HL-60 (cell line): ENCODE measurements at regions not wholly inside any gene's neighbourhood (a gene's known extent, or its start where the extent isn't known, plus 50 kb on each side); places are given as distances from the start of the nearest gene placed in this dataset.

ENCODE experiments used
- DNase-seq, 2 experiments: peaks; one replicate each; pipeline ENCODE4 v3.0.0-alpha.2; 2010 to 2020; ENCODE audit warnings: low read depth in 1 of 2, low spot score in 1 of 2
- H3K27ac ChIP-seq: fragments of 250-450 bp; sonication (Bioruptor Pico); replicated peaks from 2 replicates; pipeline ENCODE4 v1.5.1; 2020; ENCODE audit warnings: mild to moderate bottlenecking, moderate library complexity
- H3K27me3 ChIP-seq: fragments of 250-450 bp; sonication (Bioruptor Pico); 2 replicates; pipeline ENCODE4 v1.5.1; 2021; ENCODE audit warnings: mild to moderate bottlenecking, moderate library complexity; ENCODE audit not compliant: insufficient read depth, poor library complexity, severe bottlenecking
- H3K4me3 ChIP-seq: replicated peaks from 2 replicates; pipeline ENCODE4 v1.5.1; 2011; ENCODE audit warnings: mild to moderate bottlenecking, control low read depth, low read length; ENCODE audit not compliant: insufficient read depth
- CTCF ChIP-seq: IDR thresholded peaks from one replicate; pipeline ENCODE4 v1.5.1; 2011; ENCODE audit warnings: low read length, control low read depth, inconsistent platforms; ENCODE audit not compliant: insufficient read depth
- GABPA ChIP-seq: IDR thresholded peaks from 2 replicates; pipeline ENCODE4 v1.6.1; 2012; ENCODE audit warnings: low read depth
- POLR2AphosphoS5 ChIP-seq: IDR thresholded peaks from 2 replicates; pipeline ENCODE4 v1.6.1; 2012; ENCODE audit warnings: low read depth
- REST ChIP-seq: IDR thresholded peaks from 2 replicates; pipeline ENCODE4 v1.6.1; 2012; ENCODE audit warnings: low read depth; ENCODE audit not compliant: insufficient replicate concordance
- SPI1 ChIP-seq: IDR thresholded peaks from 2 replicates; pipeline ENCODE4 v1.6.1; 2012; ENCODE audit warnings: low read depth, mild to moderate bottlenecking, borderline replicate concordance

- TF ChIP-seq CTCF = no peak
- Histone ChIP-seq H3K27ac (no peak overlapping the region), H3K27me3 (no peaks in the 10 kb centered on the region), H3K4me3 (no peak overlapping the region)
- no peak for DNase-seq
Measured at GRCh38 chr2:220837226-220837625, 734.9 kb downstream of the EPHA4 start.

GRCh38 chr2:220842901-220843665 is 729.0 kb downstream of the EPHA4 start:
- no peak for DNase-seq
- Histone ChIP-seq H3K4me3 (no peak overlapping the region), H3K27ac (no peak overlapping the region), H3K27me3 (no peaks in the 10 kb centered on the region)
- TF ChIP-seq SPI1 (no peak), REST (no peak), POLR2AphosphoS5 (no peak), CTCF (no peak), GABPA (no peak)

GRCh38 chr2:220845766-220846273 is 726.3 kb downstream of the EPHA4 start:
- no peak for DNase-seq
- Histone ChIP-seq H3K27me3 (no peaks in the 10 kb centered on the region), H3K27ac (no peak overlapping the region), H3K4me3 (no peak overlapping the region)
- no peak for TF ChIP-seq POLR2AphosphoS5
- no peak for TF ChIP-seq GABPA
- no peak for TF ChIP-seq SPI1
- no peak for TF ChIP-seq CTCF
- TF ChIP-seq REST = no peak

GRCh38 chr2:220847006-220847405 is 725.1 kb downstream of the EPHA4 start:
- no peak overlapping the region for H3K4me3 ChIP-seq
- no peak overlapping the region for H3K27ac ChIP-seq
- TF ChIP-seq POLR2AphosphoS5 (no peak), CTCF (no peak), SPI1 (no peak)
- H3K27me3 ChIP-seq = no peaks in the 10 kb centered on the region
- DNase-seq = no peak
